HepG2 (cell line): ENCODE measurements at regions not wholly inside any gene's neighbourhood (a gene's known extent, or its start where the extent isn't known, plus 50 kb on each side); places are given as distances from the start of the nearest gene placed in this dataset.

Source experiments
- ATF2 ChIP-seq: sonication (generic); formaldehyde crosslinking; IDR thresholded peaks from 2 replicates; pipeline ENCODE4 v1.4.0; 2020; ENCODE audit warnings: missing genetic modification reagents
- EEA1 ChIP-seq: sonication (generic); formaldehyde crosslinking; IDR thresholded peaks from 2 replicates; pipeline ENCODE4 v1.5.1; 2020; ENCODE audit warnings: mild to moderate bottlenecking, missing genetic modification reagents, borderline replicate concordance
- ELK4 ChIP-seq: sonication (generic); formaldehyde crosslinking; IDR thresholded peaks from 2 replicates; pipeline ENCODE4 v1.9.0; 2021; ENCODE audit warnings: missing genetic modification reagents, borderline replicate concordance
- HDAC2 ChIP-seq: sonication (generic); formaldehyde crosslinking; IDR thresholded peaks from 2 replicates; pipeline ENCODE4 v1.4.0; 2020; ENCODE audit warnings: missing genetic modification reagents
- HIVEP1 ChIP-seq: sonication (generic); formaldehyde crosslinking; IDR thresholded peaks from 2 replicates; pipeline ENCODE4 v1.4.0; 2020; ENCODE audit warnings: mild to moderate bottlenecking, missing genetic modification reagents
- IRF2 ChIP-seq: IDR thresholded peaks from 2 replicates; pipeline ENCODE4 v1.6.1; 2018; ENCODE audit warnings: missing genetic modification reagents, missing compliant biosample characterization
- MLXIP ChIP-seq: sonication (generic); formaldehyde crosslinking; IDR thresholded peaks from 2 replicates; pipeline ENCODE4 v1.9.0; 2021; ENCODE audit warnings: missing genetic modification reagents, borderline replicate concordance
- PAF1 ChIP-seq: IDR thresholded peaks from 2 replicates; pipeline ENCODE4 v1.6.1; 2016; ENCODE audit warnings: missing genetic modification reagents, missing compliant biosample characterization
- PHF20 ChIP-seq: sonication (generic); formaldehyde crosslinking; IDR thresholded peaks from 2 replicates; pipeline ENCODE4 v1.5.0; 2020; ENCODE audit warnings: mild to moderate bottlenecking, missing genetic modification reagents
- REPIN1 ChIP-seq: sonication (generic); formaldehyde crosslinking; IDR thresholded peaks from 2 replicates; pipeline ENCODE4 v1.8.0; 2022; ENCODE audit warnings: missing genetic modification reagents, low read depth, mild to moderate bottlenecking, borderline replicate concordance
- STAT5B ChIP-seq: sonication (generic); formaldehyde crosslinking; IDR thresholded peaks from 2 replicates; pipeline ENCODE4 v1.4.0; 2020; ENCODE audit warnings: missing genetic modification reagents
- TARDBP ChIP-seq: sonication (generic); formaldehyde crosslinking; IDR thresholded peaks from 2 replicates; pipeline ENCODE4 v1.8.0; 2022; ENCODE audit warnings: mild to moderate bottlenecking, missing genetic modification reagents
- TOPORS ChIP-seq: sonication (generic); formaldehyde crosslinking; IDR thresholded peaks from 2 replicates; pipeline ENCODE4 v1.8.0; 2023; ENCODE audit warnings: mild to moderate bottlenecking, missing genetic modification reagents
- ZFP82 ChIP-seq: sonication (generic); formaldehyde crosslinking; IDR thresholded peaks from 2 replicates; pipeline ENCODE4 v1.5.1; 2020; ENCODE audit warnings: mild to moderate bottlenecking, missing genetic modification reagents, borderline replicate concordance
- ZNF18 ChIP-seq: sonication (generic); formaldehyde crosslinking; IDR thresholded peaks from 2 replicates; pipeline ENCODE4 v1.8.0; 2022; ENCODE audit warnings: mild to moderate bottlenecking, missing genetic modification reagents; ENCODE audit not compliant: insufficient replicate concordance
- ZNF503 ChIP-seq: sonication (generic); formaldehyde crosslinking; IDR thresholded peaks from 2 replicates; pipeline ENCODE4 v1.4.0; 2020; ENCODE audit warnings: missing genetic modification reagents
- ZNF547 ChIP-seq: sonication (generic); formaldehyde crosslinking; IDR thresholded peaks from 2 replicates; pipeline ENCODE4 v1.5.1; 2020; ENCODE audit warnings: mild to moderate bottlenecking, missing genetic modification reagents
- ZNF552 ChIP-seq: sonication (generic); formaldehyde crosslinking; IDR thresholded peaks from 2 replicates; pipeline ENCODE4 v1.9.0; 2022; ENCODE audit warnings: missing genetic modification reagents, mild to moderate bottlenecking, borderline replicate concordance
- ZNF557 ChIP-seq: sonication (generic); formaldehyde crosslinking; IDR thresholded peaks from 2 replicates; pipeline ENCODE4 v1.4.0; 2020; ENCODE audit warnings: missing genetic modification reagents
- ZNF7 ChIP-seq: IDR thresholded peaks from 2 replicates; pipeline ENCODE4 v1.6.1; 2016; ENCODE audit warnings: missing biosample characterization, missing genetic modification reagents

- peak; percentile 55; the same call in 1 of the 2 replicates for TF ChIP-seq ZFP82 (CRISPR knock-in tag)
- TF ChIP-seq ATF2: peak; percentile 98
- 0 out of 2 replicates have a peak, but pooled peaks have one; percentile 49 for TF ChIP-seq HIVEP1 (CRISPR knock-in tag)
- 0 out of 2 replicates have a peak, but pooled peaks have one; percentile 61 for TF ChIP-seq TOPORS (CRISPR knock-in tag)
- TF ChIP-seq ZNF503 (CRISPR knock-in tag): peak; percentile 83; the same call in 1 of the 2 replicates
- no peak for TF ChIP-seq EEA1 (CRISPR knock-in tag)
- TF ChIP-seq ZNF7: 0 out of 2 replicates have a peak, but pooled peaks have one; percentile 30
- peak; percentile 87 for TF ChIP-seq REPIN1 (CRISPR knock-in tag)
- peak; percentile 90; the same call in 1 of the 2 replicates for TF ChIP-seq TARDBP (CRISPR knock-in tag)
- TF ChIP-seq ZNF552 (CRISPR knock-in tag): no peak
- no peak for TF ChIP-seq ZNF557 (CRISPR knock-in tag)
- peak; percentile 94 for TF ChIP-seq ZNF18 (CRISPR knock-in tag)
- TF ChIP-seq PHF20 (CRISPR knock-in tag): peak; percentile 37; the same call in 1 of the 2 replicates
- peak; percentile 90 for TF ChIP-seq IRF2 (CRISPR knock-in tag)
- TF ChIP-seq ZNF547: no peak
- TF ChIP-seq PAF1 (CRISPR knock-in tag): no peak
- no peak for TF ChIP-seq STAT5B (CRISPR knock-in tag)
- TF ChIP-seq HDAC2 (CRISPR knock-in tag): peak; percentile 94
- no peak for TF ChIP-seq ELK4
- peak; percentile 99 for TF ChIP-seq MLXIP (CRISPR knock-in tag)
These were observed 73.4 kb upstream of the UBL3 start (continued) for GRCh38 chr13:29923554-29924481.
